ENCODE measurements at regions not wholly inside any gene's neighbourhood (a gene's known extent, or its start where the extent isn't known, plus 50 kb on each side); places are given as distances from the start of the nearest gene placed in this dataset.

DNA sequence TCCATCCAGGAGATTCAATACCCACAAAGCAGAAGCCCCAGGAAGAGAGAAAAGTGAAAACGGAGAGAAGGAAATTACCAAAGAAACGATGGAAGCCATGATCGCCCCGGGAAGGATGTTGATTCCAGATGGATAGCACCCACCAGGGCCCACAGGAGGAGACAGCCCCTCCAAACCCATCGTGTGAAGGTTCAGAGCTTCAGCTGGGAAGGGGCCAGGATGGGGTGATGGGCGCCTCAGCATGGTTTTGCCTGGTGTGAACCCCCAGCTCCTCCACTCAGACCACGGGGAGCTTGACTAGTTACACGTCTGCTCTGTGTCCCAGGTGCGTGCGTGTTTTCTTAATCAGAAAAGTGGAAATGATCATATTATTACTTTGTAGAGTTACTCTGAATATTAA lies 264.5 kb downstream of the EIPR1 start:
- TF ChIP-seq, protein P1, sequence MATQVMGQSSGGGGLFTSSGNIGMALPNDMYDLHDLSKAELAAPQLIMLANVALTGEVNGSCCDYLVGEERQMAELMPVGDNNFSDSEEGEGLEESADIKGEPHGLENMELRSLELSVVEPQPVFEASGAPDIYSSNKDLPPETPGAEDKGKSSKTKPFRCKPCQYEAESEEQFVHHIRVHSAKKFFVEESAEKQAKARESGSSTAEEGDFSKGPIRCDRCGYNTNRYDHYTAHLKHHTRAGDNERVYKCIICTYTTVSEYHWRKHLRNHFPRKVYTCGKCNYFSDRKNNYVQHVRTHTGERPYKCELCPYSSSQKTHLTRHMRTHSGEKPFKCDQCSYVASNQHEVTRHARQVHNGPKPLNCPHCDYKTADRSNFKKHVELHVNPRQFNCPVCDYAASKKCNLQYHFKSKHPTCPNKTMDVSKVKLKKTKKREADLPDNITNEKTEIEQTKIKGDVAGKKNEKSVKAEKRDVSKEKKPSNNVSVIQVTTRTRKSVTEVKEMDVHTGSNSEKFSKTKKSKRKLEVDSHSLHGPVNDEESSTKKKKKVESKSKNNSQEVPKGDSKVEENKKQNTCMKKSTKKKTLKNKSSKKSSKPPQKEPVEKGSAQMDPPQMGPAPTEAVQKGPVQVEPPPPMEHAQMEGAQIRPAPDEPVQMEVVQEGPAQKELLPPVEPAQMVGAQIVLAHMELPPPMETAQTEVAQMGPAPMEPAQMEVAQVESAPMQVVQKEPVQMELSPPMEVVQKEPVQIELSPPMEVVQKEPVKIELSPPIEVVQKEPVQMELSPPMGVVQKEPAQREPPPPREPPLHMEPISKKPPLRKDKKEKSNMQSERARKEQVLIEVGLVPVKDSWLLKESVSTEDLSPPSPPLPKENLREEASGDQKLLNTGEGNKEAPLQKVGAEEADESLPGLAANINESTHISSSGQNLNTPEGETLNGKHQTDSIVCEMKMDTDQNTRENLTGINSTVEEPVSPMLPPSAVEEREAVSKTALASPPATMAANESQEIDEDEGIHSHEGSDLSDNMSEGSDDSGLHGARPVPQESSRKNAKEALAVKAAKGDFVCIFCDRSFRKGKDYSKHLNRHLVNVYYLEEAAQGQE (IDR thresholded peaks at IDR 0.05), result no peak
- TF ChIP-seq JUND (IDR thresholded peaks at IDR 0.05) (no peak), TAF1 (conservative IDR thresholded peaks at IDR 0.05) (no peak), CTCF (IDR thresholded peaks at IDR 0.05; ENCODE audit: low read depth, low read length, missing input control) (no peak), ZBTB33 (IDR thresholded peaks at IDR 0.05) (no peak), SP1 (IDR thresholded peaks at IDR 0.05) (no peak), YY1 (IDR thresholded peaks at IDR 0.05) (no peak), MAX (IDR thresholded peaks at IDR 0.05) (no peak), EGR1 (IDR thresholded peaks at IDR 0.05; ENCODE audit: low read depth in 2 of 2) (no peak), GABPA (IDR thresholded peaks at IDR 0.05 in 1 of 2, conservative IDR thresholded peaks at IDR 0.05 in 1 of 2) (no peak), RXRA (IDR thresholded peaks at IDR 0.05) (no peak), ATF3 (IDR thresholded peaks at IDR 0.05) (no peak), RAD21 (IDR thresholded peaks at IDR 0.05) (no peak)

Measured in liver (tissue), 3 donors.